ENCODE measurements at regions not wholly inside any gene's neighbourhood (a gene's known extent, or its start where the extent isn't known, plus 50 kb on each side); places are given as distances from the start of the nearest gene placed in this dataset.

GRCh38 chr7:72466797-72467196 lies 54.7 kb upstream of the CALN1 start:
- TF ChIP-seq CTCF (IDR thresholded peaks at IDR 0.05) = no peak
- TF ChIP-seq EZH2 (IDR thresholded peaks at IDR 0.05) = no peak
